Loucy (cell line): ENCODE measurements at regions not wholly inside any gene's neighbourhood (a gene's known extent, or its start where the extent isn't known, plus 50 kb on each side); places are given as distances from the start of the nearest gene placed in this dataset.

Experiments
- H2AFZ ChIP-seq: fragments of 200-600 bp; sonication (generic); 2 replicates; pipeline ENCODE4 v1.6.0; 2016; ENCODE audit warnings: antibody characterized with exemption, mild to moderate bottlenecking, low read length, moderate library complexity
- H3F3A ChIP-seq: fragments of 200-600 bp; 2 replicates; pipeline ENCODE4 v1.6.0; 2016; ENCODE audit warnings: antibody characterized with exemption, low read depth, mild to moderate bottlenecking
- H3K27me3 ChIP-seq: fragments of 200-600 bp; sonication (generic); 2 replicates; pipeline ENCODE4 v1.6.1; 2014; ENCODE audit warnings: low read length, mild to moderate bottlenecking; ENCODE audit not compliant: insufficient read depth, poor library complexity, severe bottlenecking
- H3K36me3 ChIP-seq: fragments of 200-600 bp; sonication (generic); 2 replicates; pipeline ENCODE4 v1.6.1; 2016; ENCODE audit warnings: low read length; ENCODE audit not compliant: insufficient read depth
- H3K4me1 ChIP-seq: fragments of 200-600 bp; sonication (generic); 2 replicates; pipeline ENCODE4 v1.5.1; 2014; ENCODE audit warnings: low read length, mild to moderate bottlenecking; ENCODE audit not compliant: insufficient read depth, poor library complexity, severe bottlenecking
- H3K4me2 ChIP-seq: fragments of 200-600 bp; sonication (generic); 2 replicates; pipeline ENCODE4 v1.6.0; 2014; ENCODE audit warnings: antibody characterized with exemption, low read length, low read depth, mild to moderate bottlenecking; ENCODE audit not compliant: poor library complexity, severe bottlenecking
- H3K4me3 ChIP-seq: fragments of 200-600 bp; sonication (generic); 2 replicates; pipeline ENCODE4 v1.5.1; 2014; ENCODE audit warnings: low read length, mild to moderate bottlenecking, mixed read lengths; ENCODE audit not compliant: poor library complexity, severe bottlenecking
- H3K79me2 ChIP-seq: fragments of 200-600 bp; sonication (generic); 2 replicates; pipeline ENCODE4 v1.6.1; 2014; ENCODE audit warnings: low read length; ENCODE audit not compliant: insufficient read depth
- H3K9ac ChIP-seq: fragments of 200-600 bp; sonication (generic); 2 replicates; pipeline ENCODE4 v1.6.0; 2014; ENCODE audit warnings: mild to moderate bottlenecking, low read depth, low read length, moderate library complexity; ENCODE audit not compliant: poor library complexity, severe bottlenecking
- H3K9me2 ChIP-seq: fragments of 200-600 bp; sonication (generic); replicated peaks from 2 replicates; pipeline ENCODE4 v1.6.1; 2016; ENCODE audit warnings: low read depth, low read length, mixed read lengths
- H3K9me3 ChIP-seq: fragments of 200-600 bp; sonication (generic); 2 replicates; pipeline ENCODE4 v1.6.1; 2014; ENCODE audit warnings: mild to moderate bottlenecking, antibody characterized with exemption, low read length, low read depth; ENCODE audit not compliant: insufficient read depth
- H4K20me1 ChIP-seq: fragments of 200-600 bp; sonication (generic); 2 replicates; pipeline ENCODE4 v1.6.0; 2014; ENCODE audit warnings: antibody characterized with exemption, low read length, mild to moderate bottlenecking; ENCODE audit not compliant: insufficient read depth, poor library complexity, severe bottlenecking
- EZH2phosphoT487 ChIP-seq: fragments of 200-600 bp; IDR thresholded peaks from 2 replicates; pipeline ENCODE4 v1.6.1; 2018; ENCODE audit warnings: antibody characterized with exemption, mild to moderate bottlenecking, moderate library complexity, borderline replicate concordance
- TF ChIP-seq, protein P1 (sequence below): fragments of 200-600 bp; sonication (generic); conservative IDR thresholded peaks from 2 replicates; pipeline ENCODE4 v1.5.1; 2014; ENCODE audit warnings: mild to moderate bottlenecking, antibody characterized with exemption, low read length

DNA sequence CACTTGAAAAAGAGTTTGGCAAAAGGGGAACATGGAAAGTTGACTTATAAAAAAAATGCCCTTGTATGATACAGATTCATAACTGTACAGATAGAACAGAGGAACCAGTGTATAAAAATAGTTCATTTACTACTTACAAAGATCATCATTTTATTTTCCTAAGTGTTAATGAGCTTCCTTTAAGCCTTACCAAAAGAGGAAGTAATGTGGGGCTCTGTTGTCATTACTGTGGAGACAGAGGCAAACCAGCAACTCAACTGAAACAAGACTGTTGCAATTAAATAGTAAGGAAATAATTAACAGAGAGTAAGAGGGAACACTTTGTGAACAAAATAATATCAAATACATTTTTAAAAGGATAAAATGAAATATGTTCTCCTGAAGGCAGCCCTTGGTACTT lies 526.2 kb upstream of the ADARB2 start:
- Histone ChIP-seq H3K79me2 (no peaks in the 10 kb centered on the region), H3K4me1 (peaks cover 3% of the 10 kb centered on the region), H3F3A (no peaks in the 10 kb centered on the region), H3K4me3 (no peak overlapping the region), H3K9me2 (no peaks in the 10 kb centered on the region), H3K4me2 (peak overlapping the region; percentile 14), H3K9me3 (0 out of 2 replicates have a peak, but pooled peaks cover 4% of the 10 kb centered on the region), H4K20me1 (no peaks in the 10 kb centered on the region), H3K27me3 (no peaks in the 10 kb centered on the region), H3K9ac (no peak overlapping the region), H2AFZ (0 out of 2 replicates have a peak overlapping the region, but pooled peaks have one; percentile 10), H3K36me3 (no peaks in the 10 kb centered on the region)
- no peak for TF ChIP-seq EZH2phosphoT487
- TF ChIP-seq, protein P1, sequence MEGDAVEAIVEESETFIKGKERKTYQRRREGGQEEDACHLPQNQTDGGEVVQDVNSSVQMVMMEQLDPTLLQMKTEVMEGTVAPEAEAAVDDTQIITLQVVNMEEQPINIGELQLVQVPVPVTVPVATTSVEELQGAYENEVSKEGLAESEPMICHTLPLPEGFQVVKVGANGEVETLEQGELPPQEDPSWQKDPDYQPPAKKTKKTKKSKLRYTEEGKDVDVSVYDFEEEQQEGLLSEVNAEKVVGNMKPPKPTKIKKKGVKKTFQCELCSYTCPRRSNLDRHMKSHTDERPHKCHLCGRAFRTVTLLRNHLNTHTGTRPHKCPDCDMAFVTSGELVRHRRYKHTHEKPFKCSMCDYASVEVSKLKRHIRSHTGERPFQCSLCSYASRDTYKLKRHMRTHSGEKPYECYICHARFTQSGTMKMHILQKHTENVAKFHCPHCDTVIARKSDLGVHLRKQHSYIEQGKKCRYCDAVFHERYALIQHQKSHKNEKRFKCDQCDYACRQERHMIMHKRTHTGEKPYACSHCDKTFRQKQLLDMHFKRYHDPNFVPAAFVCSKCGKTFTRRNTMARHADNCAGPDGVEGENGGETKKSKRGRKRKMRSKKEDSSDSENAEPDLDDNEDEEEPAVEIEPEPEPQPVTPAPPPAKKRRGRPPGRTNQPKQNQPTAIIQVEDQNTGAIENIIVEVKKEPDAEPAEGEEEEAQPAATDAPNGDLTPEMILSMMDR: no peak

DNA sequence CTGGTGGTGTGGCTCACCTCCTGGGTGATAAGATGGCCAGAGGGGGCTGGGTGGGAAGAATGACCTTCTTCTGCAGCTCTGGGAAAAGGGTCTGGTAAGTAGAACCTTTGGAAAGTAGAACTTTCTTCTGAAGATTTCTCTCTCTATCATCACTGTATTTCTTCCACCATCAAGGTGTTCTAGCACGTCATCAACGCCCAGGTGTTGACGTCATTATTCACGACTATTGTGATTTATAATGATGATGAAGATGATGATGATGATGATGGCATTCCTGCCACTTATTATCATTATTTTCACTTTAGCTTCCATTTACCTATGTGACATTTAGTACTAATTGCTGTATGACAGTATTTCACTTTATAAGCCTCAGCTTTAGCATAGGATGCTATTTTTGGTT lies 525.6 kb upstream of the ADARB2 start:
- Histone ChIP-seq H3K79me2 (no peaks in the 10 kb centered on the region), H2AFZ (no peak overlapping the region), H3K4me1 (peaks cover 3% of the 10 kb centered on the region), H3K27me3 (no peaks in the 10 kb centered on the region), H3K36me3 (no peaks in the 10 kb centered on the region), H3K4me2 (no peak overlapping the region), H4K20me1 (no peaks in the 10 kb centered on the region), H3K9me3 (0 out of 2 replicates have a peak, but pooled peaks cover 4% of the 10 kb centered on the region), H3F3A (no peaks in the 10 kb centered on the region), H3K4me3 (no peak overlapping the region), H3K9ac (no peak overlapping the region), H3K9me2 (no peaks in the 10 kb centered on the region)
- TF ChIP-seq, protein P1: no peak
- no peak for TF ChIP-seq EZH2phosphoT487

DNA sequence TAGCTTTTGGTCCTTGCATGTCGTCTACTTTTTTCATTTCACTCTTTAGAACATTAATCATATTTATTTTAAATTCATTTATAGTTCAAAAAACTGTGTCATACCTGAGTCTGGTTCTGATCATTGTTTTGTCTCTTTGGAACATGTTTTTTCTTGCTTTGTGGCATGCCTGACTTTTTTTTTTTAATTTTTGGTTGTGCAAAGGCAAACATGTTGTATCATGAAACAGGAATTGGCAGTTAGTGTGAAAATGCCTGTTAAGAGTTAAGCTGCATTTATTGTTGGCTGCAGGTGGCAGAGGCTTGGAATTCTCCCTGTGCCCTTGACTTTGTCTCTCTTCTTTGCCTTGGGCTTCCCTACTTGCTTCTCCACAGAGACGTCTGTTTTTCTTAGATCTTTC lies 525.0 kb upstream of the ADARB2 start:
- H3K4me1 ChIP-seq: peaks cover 3% of the 10 kb centered on the region
- no peaks in the 10 kb centered on the region for H3K79me2 ChIP-seq
- H3F3A ChIP-seq: no peaks in the 10 kb centered on the region
- H3K36me3 ChIP-seq: no peaks in the 10 kb centered on the region
- no peak overlapping the region for H2AFZ ChIP-seq
- no peaks in the 10 kb centered on the region for H3K27me3 ChIP-seq
- no peaks in the 10 kb centered on the region for H4K20me1 ChIP-seq
- H3K9ac ChIP-seq: no peak overlapping the region
- H3K4me2 ChIP-seq: no peak overlapping the region
- TF ChIP-seq, protein P1: no peak
- TF ChIP-seq EZH2phosphoT487: no peak
- H3K9me3 ChIP-seq: 0 out of 2 replicates have a peak, but pooled peaks cover 4% of the 10 kb centered on the region
- no peak overlapping the region for H3K4me3 ChIP-seq
- no peaks in the 10 kb centered on the region for H3K9me2 ChIP-seq
